ENCODE measurements at regions not wholly inside any gene's neighbourhood (a gene's known extent, or its start where the extent isn't known, plus 50 kb on each side); places are given as distances from the start of the nearest gene placed in this dataset.
"Not testable (repeated sequence)": the region's sequence is repeated elsewhere in the genome, so short reads cannot be mapped to it uniquely, and the experiment has no call there.

- not testable (repeated sequence) for H3K27me3 ChIP-seq (ENCODE audit: control insufficient read depth, insufficient read depth, low read length); H3K27ac ChIP-seq (ENCODE audit: low read length); H3K9me3 ChIP-seq (ENCODE audit: control insufficient read depth, low read depth, low read length); H3K4me1 ChIP-seq (ENCODE audit: control insufficient read depth, low read depth, low read length); H3K4me3 ChIP-seq (ENCODE audit: low read length); H3K9ac ChIP-seq (ENCODE audit: low read length); H3K36me3 ChIP-seq (ENCODE audit: control insufficient read depth, low read depth, low read length)
These were observed 503.7 kb downstream of the IGSF11 start for GRCh38 chr3:118530927-118531356.

GRCh38 chr3:118531816-118532215 lies 502.8 kb downstream of the IGSF11 start:
- Histone ChIP-seq H3K4me3 (ENCODE audit: low read length) (no peak overlapping the region), H3K9ac (ENCODE audit: low read length) (no peak overlapping the region), H3K4me1 (ENCODE audit: control insufficient read depth, low read depth, low read length) (no peaks in the 10 kb centered on the region), H3K9me3 (ENCODE audit: control insufficient read depth, low read depth, low read length) (no peaks in the 10 kb centered on the region), H3K27me3 (ENCODE audit: control insufficient read depth, insufficient read depth, low read length) (no peaks in the 10 kb centered on the region), H3K36me3 (ENCODE audit: control insufficient read depth, low read depth, low read length) (no peaks in the 10 kb centered on the region), H3K27ac (ENCODE audit: low read length) (no peak overlapping the region)

- Histone ChIP-seq H3K27me3 (ENCODE audit: control insufficient read depth, insufficient read depth, low read length) (no peaks in the 10 kb centered on the region), H3K27ac (ENCODE audit: low read length) (no peak overlapping the region), H3K4me1 (ENCODE audit: control insufficient read depth, low read depth, low read length) (no peaks in the 10 kb centered on the region), H3K4me3 (ENCODE audit: low read length) (no peak overlapping the region), H3K9ac (ENCODE audit: low read length) (no peak overlapping the region), H3K9me3 (ENCODE audit: control insufficient read depth, low read depth, low read length) (no peaks in the 10 kb centered on the region), H3K36me3 (ENCODE audit: control insufficient read depth, low read depth, low read length) (no peaks in the 10 kb centered on the region)
These were observed 501.0 kb downstream of the IGSF11 start for GRCh38 chr3:118533676-118534075.

DNA sequence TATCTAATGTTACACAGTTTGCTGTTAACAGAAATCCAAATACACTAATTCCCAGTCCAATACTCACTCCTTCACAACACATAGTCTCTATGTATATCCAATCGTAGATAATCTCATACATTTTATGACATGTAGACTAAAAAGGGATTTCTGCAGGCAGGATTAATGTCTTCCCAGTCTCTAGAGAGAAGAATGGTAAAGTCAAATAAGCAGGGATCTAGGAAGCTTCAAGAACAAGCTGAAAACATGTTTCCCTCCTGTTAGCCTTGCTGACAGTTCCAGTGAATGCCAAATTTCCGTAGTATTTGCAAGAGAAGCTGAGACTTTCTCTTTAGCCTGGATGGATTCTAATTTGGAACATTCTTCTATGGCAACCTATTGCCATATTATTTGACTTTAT lies 500.1 kb downstream of the IGSF11 start:
- Histone ChIP-seq H3K9ac (ENCODE audit: low read length) (no peak overlapping the region), H3K4me3 (ENCODE audit: low read length) (no peak overlapping the region), H3K27ac (ENCODE audit: low read length) (no peak overlapping the region), H3K27me3 (ENCODE audit: control insufficient read depth, insufficient read depth, low read length) (no peaks in the 10 kb centered on the region), H3K36me3 (ENCODE audit: control insufficient read depth, low read depth, low read length) (no peaks in the 10 kb centered on the region), H3K4me1 (ENCODE audit: control insufficient read depth, low read depth, low read length) (no peaks in the 10 kb centered on the region), H3K9me3 (ENCODE audit: control insufficient read depth, low read depth, low read length) (no peaks in the 10 kb centered on the region)

GRCh38 chr3:118536764-118537163 lies 497.9 kb downstream of the IGSF11 start:
- Histone ChIP-seq H3K4me3 (ENCODE audit: low read length) (no peak overlapping the region), H3K36me3 (ENCODE audit: control insufficient read depth, low read depth, low read length) (no peaks in the 10 kb centered on the region), H3K9me3 (ENCODE audit: control insufficient read depth, low read depth, low read length) (no peaks in the 10 kb centered on the region), H3K27me3 (ENCODE audit: control insufficient read depth, insufficient read depth, low read length) (no peaks in the 10 kb centered on the region), H3K4me1 (ENCODE audit: control insufficient read depth, low read depth, low read length) (no peaks in the 10 kb centered on the region), H3K9ac (ENCODE audit: low read length) (no peak overlapping the region), H3K27ac (ENCODE audit: low read length) (no peak overlapping the region)

GRCh38 chr3:118537454-118537853 lies 497.2 kb downstream of the IGSF11 start:
- Histone ChIP-seq H3K27me3 (ENCODE audit: control insufficient read depth, insufficient read depth, low read length) (no peaks in the 10 kb centered on the region), H3K36me3 (ENCODE audit: control insufficient read depth, low read depth, low read length) (no peaks in the 10 kb centered on the region), H3K27ac (ENCODE audit: low read length) (no peak overlapping the region), H3K4me3 (ENCODE audit: low read length) (no peak overlapping the region), H3K9ac (ENCODE audit: low read length) (no peak overlapping the region), H3K9me3 (ENCODE audit: control insufficient read depth, low read depth, low read length) (no peaks in the 10 kb centered on the region), H3K4me1 (ENCODE audit: control insufficient read depth, low read depth, low read length) (no peaks in the 10 kb centered on the region)

- Histone ChIP-seq H3K36me3 (ENCODE audit: control insufficient read depth, low read depth, low read length) (no peaks in the 10 kb centered on the region), H3K27ac (ENCODE audit: low read length) (no peak overlapping the region), H3K9me3 (ENCODE audit: control insufficient read depth, low read depth, low read length) (no peaks in the 10 kb centered on the region), H3K27me3 (ENCODE audit: control insufficient read depth, insufficient read depth, low read length) (no peaks in the 10 kb centered on the region), H3K9ac (ENCODE audit: low read length) (no peak overlapping the region), H3K4me3 (ENCODE audit: low read length) (no peak overlapping the region), H3K4me1 (ENCODE audit: control insufficient read depth, low read depth, low read length) (no peaks in the 10 kb centered on the region)
These were observed 496.5 kb downstream of the IGSF11 start for GRCh38 chr3:118538187-118538586.

GRCh38 chr3:118539820-118540447 lies 494.7 kb downstream of the IGSF11 start:
- not testable (repeated sequence) for H3K4me1 ChIP-seq (ENCODE audit: control insufficient read depth, low read depth, low read length); H3K36me3 ChIP-seq (ENCODE audit: control insufficient read depth, low read depth, low read length); H3K27me3 ChIP-seq (ENCODE audit: control insufficient read depth, insufficient read depth, low read length); H3K9me3 ChIP-seq (ENCODE audit: control insufficient read depth, low read depth, low read length); H3K27ac ChIP-seq (ENCODE audit: low read length); H3K9ac ChIP-seq (ENCODE audit: low read length); H3K4me3 ChIP-seq (ENCODE audit: low read length)

GRCh38 chr3:118540448-118540821 lies 494.2 kb downstream of the IGSF11 start:
- not testable (repeated sequence) for H3K9ac ChIP-seq (ENCODE audit: low read length); H3K36me3 ChIP-seq (ENCODE audit: control insufficient read depth, low read depth, low read length); H3K4me1 ChIP-seq (ENCODE audit: control insufficient read depth, low read depth, low read length); H3K27ac ChIP-seq (ENCODE audit: low read length); H3K9me3 ChIP-seq (ENCODE audit: control insufficient read depth, low read depth, low read length); H3K4me3 ChIP-seq (ENCODE audit: low read length); H3K27me3 ChIP-seq (ENCODE audit: control insufficient read depth, insufficient read depth, low read length)

- no peaks in the 10 kb centered on the region for H3K36me3 ChIP-seq (ENCODE audit: control insufficient read depth, low read depth, low read length)
- no peak overlapping the region for H3K9ac ChIP-seq (ENCODE audit: low read length)
These were observed 493.8 kb downstream of the IGSF11 start for GRCh38 chr3:118540826-118541225.

DNA sequence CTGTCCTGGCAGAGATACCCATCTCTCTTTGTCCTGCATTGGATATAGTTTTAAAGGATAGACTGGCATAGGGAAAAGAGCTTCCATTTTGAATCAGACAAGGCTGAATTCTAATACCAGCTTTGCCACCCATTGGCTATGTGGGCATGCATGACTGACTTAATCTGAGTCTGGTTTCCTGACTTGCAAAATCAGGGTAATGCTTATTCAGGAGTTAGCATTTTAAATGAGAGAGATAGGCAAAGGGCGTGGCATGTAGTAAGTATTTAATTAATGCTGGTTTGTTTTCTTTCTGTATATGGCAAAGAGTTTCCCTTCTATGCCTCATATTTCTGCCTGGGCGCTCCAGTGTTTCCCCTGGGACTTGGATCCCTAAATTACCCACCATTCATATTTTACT lies 492.9 kb downstream of the IGSF11 start:
- H3K4me1 ChIP-seq (ENCODE audit: control insufficient read depth, low read depth, low read length), result no peaks in the 10 kb centered on the region
- H3K27ac ChIP-seq (ENCODE audit: low read length), result no peak overlapping the region
- no peaks in the 10 kb centered on the region for H3K9me3 ChIP-seq (ENCODE audit: control insufficient read depth, low read depth, low read length)
- H3K4me3 ChIP-seq (ENCODE audit: low read length), result no peak overlapping the region
- H3K36me3 ChIP-seq (ENCODE audit: control insufficient read depth, low read depth, low read length), result no peaks in the 10 kb centered on the region
- H3K9ac ChIP-seq (ENCODE audit: low read length), result no peak overlapping the region
- no peaks in the 10 kb centered on the region for H3K27me3 ChIP-seq (ENCODE audit: control insufficient read depth, insufficient read depth, low read length)

More at GRCh38 chr3:118540826-118541225, 493.8 kb downstream of the IGSF11 start:
- no peak overlapping the region for H3K27ac ChIP-seq (ENCODE audit: low read length)
- no peaks in the 10 kb centered on the region for H3K9me3 ChIP-seq (ENCODE audit: control insufficient read depth, low read depth, low read length)
- no peaks in the 10 kb centered on the region for H3K4me1 ChIP-seq (ENCODE audit: control insufficient read depth, low read depth, low read length)
- no peaks in the 10 kb centered on the region for H3K27me3 ChIP-seq (ENCODE audit: control insufficient read depth, insufficient read depth, low read length)
- no peak overlapping the region for H3K4me3 ChIP-seq (ENCODE audit: low read length)

- Histone ChIP-seq H3K36me3 (ENCODE audit: control insufficient read depth, low read depth, low read length) (no peaks in the 10 kb centered on the region), H3K27me3 (ENCODE audit: control insufficient read depth, insufficient read depth, low read length) (no peaks in the 10 kb centered on the region), H3K4me1 (ENCODE audit: control insufficient read depth, low read depth, low read length) (no peaks in the 10 kb centered on the region), H3K9me3 (ENCODE audit: control insufficient read depth, low read depth, low read length) (no peaks in the 10 kb centered on the region), H3K27ac (ENCODE audit: low read length) (no peak overlapping the region), H3K9ac (ENCODE audit: low read length) (no peak overlapping the region), H3K4me3 (ENCODE audit: low read length) (no peak overlapping the region)
These were observed 490.8 kb downstream of the IGSF11 start for GRCh38 chr3:118543832-118544231.

All from iPS-18a (cell line).